ENCODE measurements at regions not wholly inside any gene's neighbourhood (a gene's known extent, or its start where the extent isn't known, plus 50 kb on each side); places are given as distances from the start of the nearest gene placed in this dataset.
"Not testable (repeated sequence)": the region's sequence is repeated elsewhere in the genome, so short reads cannot be mapped to it uniquely, and the experiment has no call there.

- no peak for DNase-seq
These were observed 52.2 kb downstream of the ACTL7B start for GRCh38 chr9:108803428-108804065.

GRCh38 chr9:108802967-108803366 lies 52.8 kb downstream of the ACTL7B start:
- DNase-seq: no peak

DNA sequence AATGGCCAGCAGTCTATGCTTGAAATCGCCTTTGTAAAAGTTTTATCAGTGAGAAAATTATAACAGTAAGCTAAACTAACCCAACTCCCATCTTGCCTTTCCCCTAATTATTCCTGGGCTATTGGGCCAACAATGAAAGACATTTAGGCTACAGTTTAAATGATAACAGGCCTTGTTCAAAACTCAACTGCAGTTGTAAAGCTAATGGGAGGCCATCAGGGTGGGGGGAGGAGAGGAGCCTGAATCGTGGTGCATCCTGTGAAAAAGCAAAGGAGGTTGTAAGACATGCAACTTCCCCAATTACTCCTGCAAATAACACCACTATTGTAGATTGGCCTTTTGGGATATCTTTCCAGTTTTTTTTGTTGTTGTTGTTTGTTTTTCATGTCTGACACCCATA lies 53.8 kb downstream of the ACTL7B start:
- no peak for DNase-seq

- no peak for DNase-seq
These were observed 55.1 kb downstream of the ACTL7B start for GRCh38 chr9:108800632-108801099.

- no peak for DNase-seq
These were observed 62.2 kb downstream of the ACTL7B start for GRCh38 chr9:108793573-108793972.

- DNase-seq: no peak
These were observed 66.0 kb downstream of the ACTL7B start for GRCh38 chr9:108789742-108790141.

DNA sequence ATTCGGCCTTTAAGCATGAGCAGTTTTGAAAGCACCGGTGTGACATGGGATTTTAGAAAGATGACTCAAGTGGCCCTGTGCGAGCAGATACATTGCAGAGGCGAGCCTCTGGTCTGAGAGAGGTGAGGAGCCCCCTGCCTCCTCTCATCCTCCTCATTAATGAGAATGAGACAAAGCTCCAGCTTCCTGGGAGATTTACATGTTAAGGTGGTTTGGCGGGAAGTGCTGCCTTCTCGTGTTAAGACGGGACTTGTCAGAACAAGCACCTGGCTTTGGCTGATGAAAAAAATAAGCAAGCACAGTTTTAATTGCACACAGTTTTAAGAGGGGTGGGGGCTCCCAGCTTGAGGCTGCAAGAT lies 68.1 kb downstream of the ACTL7B start:
- no peak for DNase-seq

DNA sequence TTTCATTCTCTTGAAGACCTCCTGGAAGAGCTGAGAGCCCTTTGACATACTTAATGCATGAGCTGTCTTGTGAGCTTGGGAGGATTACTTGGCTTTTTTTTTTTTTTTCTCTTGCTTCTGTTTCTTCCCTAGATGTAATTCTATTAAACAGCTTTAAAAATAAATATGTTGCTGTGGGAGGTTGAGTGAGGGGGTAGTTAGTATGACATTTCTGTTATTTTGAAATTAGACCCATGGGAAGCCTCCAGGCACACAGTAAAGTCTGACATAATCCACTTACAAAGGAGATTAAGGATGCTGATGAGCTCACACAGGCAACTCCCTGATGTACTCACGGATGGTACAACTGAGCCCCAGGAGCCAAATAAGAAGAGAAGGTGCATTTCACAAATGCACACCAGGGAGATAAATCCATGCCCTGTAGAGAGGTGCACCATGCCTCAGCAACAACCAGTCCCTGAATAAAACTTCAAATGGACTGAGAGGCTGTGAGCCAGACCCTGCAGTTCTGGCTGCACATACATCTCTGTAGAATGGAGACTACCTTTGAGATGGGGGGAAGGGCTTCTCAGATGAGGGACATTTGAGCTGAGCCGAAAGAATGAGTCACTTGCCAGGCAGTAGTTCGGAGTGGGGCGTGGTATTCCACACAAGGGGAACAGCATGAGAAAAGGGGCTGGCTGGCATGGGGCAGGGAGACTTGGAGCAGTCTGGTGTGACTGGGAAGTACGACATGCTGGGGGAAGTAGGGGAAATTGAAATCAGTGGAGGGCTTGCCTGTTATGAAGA lies 68.7 kb downstream of the ACTL7B start:
- DNase-seq: no peak

DNA sequence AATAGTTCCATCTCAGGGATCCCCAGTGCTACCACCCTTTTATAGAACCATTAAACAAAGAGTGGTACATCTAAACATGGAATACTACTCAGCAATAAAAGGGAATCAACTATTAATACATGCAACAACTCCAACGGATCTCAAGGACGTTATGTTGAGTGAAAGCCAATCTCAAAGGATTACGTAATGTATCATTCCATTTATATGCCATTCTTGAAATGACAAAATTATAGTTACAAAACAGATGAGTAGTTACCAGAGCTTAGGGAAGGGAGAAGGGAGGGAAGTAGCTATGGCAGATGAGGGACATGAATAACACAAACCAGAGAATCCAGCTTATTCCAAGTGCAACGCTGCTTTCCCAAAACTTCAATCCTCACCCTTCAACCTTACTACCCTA lies 69.5 kb downstream of the ACTL7B start:
- DNase-seq: no peak

DNA sequence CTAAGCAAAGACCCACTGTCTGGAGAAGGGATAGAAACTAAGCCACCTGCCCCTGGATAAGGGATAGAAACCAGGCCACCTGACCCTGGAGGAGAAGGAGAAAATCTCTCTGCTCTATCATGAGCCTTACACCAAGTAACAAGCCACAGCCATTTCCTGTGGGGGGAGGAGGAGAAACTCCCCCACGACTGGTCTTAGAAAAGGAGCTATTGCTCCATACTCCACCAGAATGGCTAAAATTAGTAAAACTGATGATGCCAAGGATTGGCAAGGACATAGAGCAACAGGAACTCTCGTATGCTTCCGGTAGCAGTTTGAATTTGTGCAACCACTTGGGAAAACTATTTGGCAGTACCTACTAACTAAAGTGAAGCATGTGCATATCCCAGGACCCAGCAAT lies 70.8 kb downstream of the ACTL7B start:
- DNase-seq: no peak

- no peak for DNase-seq
These were observed 71.9 kb downstream of the ACTL7B start for GRCh38 chr9:108783731-108784495.

- DNase-seq: no peak
These were observed 72.5 kb downstream of the ACTL7B start for GRCh38 chr9:108783326-108783725.

DNA sequence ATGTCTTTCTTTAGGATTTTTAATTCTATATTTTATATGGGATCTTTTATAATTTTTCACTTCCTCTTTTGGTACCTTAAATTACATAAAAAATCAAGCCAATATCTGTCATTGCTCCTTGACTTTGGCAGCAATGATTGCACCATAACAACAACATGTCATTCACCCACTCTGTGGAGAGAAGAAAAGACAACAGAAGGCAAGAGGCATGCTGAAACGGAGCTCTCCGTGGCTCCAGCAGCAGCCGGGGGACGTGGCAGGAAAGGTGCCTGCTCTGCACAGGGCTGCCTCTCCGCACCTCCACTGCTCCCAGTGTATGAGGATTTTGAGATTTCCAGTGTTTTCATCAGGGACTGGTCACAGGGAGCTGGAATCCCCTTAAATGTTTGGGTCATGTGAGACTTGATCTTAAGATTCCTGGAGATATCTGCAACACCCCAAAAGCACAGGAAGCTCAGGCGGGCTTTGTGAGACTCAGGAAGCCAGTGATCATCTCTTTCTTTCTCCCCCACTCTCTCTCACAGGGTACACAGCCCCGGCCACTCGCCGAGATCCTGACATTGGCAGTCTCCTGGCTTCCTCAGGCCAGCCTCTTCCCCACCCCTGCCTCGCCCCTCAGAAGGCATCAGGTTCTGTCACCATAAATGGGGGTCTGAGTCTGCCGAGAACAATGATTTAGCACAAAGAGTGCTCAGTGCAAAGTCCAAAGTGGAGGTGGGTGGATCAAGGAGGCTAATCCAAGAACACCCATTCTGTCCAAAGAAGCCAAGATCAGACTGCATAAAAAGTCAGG lies 74.6 kb downstream of the ACTL7B start:
- no peak for DNase-seq

DNA sequence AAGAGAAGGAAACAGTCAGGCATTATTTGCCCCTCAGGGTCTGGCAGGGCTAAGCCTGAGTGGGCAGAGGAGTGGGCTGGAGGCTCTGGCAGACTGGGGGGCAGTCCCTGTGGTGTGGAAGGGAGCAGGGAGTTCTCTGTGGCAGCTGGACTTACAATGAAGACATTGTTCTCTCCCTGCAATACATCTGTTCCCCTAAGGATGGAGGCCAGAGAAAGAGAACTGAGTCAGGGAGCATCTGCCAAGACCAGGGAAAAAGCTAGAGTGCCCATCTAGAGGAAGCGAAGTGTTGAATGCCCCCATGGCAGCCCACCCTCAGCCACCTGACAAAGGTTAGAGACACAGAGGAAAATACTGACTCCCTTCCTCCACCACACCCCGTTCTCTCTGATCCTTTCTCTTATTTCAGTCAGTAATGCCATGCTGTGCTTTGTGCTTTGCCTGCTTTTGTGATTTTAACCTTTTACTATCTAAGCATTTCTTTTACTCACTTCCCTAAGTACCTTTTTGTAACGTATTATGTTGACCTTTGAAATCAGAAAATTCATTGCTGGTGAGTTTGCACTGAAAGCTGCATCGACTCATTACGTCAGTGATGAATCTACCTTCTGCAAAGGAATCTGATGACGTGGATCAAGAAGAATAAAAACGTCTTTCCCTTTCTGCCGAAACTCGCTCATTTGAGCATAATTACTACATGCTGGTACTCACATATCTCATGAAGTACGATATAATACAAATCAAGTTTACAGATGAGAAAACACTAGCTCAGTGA lies 76.0 kb downstream of the ACTL7B start:
- DNase-seq: no peak

- no peak for DNase-seq
These were observed 78.7 kb downstream of the ACTL7B start for GRCh38 chr9:108776920-108777639.

DNA sequence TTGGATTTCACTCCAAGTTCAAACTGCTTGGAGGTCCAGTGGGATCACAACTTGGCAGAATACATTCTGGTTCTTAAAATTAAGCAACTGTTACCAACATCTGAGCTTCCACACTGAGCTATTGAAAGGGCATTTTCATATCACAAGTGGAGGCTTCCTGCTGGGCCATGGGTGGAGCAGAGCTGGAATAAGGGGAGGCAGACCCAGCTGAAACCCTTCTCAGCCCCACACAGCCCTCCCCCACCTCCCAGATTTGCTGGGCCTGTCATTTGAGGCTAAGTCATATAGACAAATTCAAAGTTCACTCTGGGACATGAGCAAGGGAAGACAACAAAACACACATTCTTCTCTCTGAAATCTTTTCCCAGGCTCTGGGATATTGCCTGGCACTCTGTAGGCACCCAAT lies 79.9 kb downstream of the ACTL7B start:
- no peak for DNase-seq

GRCh38 chr9:108774088-108774487 lies 81.7 kb downstream of the ACTL7B start:
- DNase-seq: not testable (repeated sequence)

DNA sequence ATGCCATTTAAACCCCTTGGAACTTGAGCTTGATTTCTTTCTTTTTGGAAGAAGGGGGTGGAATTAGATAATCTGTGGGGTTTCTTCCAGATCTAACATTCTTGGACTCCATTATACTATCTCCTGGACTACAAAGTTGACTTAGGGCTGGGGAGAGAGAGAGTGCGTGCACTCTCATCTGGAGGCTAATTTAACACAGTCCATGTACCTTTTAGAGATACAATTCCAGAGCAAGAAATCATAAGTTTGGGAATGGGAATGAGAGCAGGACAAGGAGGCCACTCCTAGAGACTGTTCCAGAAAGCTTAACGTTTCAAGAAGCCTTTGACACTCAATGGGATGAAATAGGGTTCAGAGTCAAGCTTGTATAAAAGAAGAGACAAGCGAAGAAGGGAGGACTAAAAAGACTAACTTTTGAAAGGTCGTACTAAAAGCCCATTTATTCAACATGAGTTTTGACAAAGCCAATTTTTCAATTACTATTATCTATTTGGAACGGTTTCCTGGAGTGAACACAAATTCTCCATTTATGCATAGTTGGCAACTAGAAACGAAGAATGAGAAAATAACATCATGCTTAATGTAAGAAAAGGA lies 83.4 kb downstream of the ACTL7B start:
- DNase-seq: no peak

DNA sequence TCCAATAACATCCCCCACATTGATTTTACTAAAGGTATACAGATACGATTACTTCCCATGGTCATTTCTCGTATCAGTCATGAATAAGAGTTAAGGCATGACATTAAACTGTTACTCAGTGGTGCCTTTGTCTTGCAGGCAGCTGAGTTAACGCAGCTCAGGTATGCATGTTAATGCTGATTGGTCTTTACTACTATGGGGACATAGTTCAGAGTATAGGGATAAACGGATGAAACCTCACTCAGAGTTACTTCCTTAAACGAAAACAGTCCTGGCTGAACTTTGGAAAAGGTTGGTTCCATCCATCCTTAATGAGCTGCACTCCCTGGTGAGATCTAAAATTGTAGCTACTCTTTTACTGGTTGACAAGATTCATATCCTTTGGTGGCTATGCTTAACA lies 87.0 kb downstream of the ACTL7B start:
- DNase-seq: no peak

GRCh38 chr9:108766626-108767161 lies 89.1 kb downstream of the ACTL7B start:
- DNase-seq: no peak

GRCh38 chr9:108765265-108765664 lies 90.5 kb downstream of the ACTL7B start:
- DNase-seq: no peak

Measured in NCI-H1417 treated with DMSO at 0.1 percent for 48 hours (cell line).